HG03575 (cell line): ENCODE measurements at regions not wholly inside any gene's neighbourhood (a gene's known extent, or its start where the extent isn't known, plus 50 kb on each side); places are given as distances from the start of the nearest gene placed in this dataset.
"Not testable (repeated sequence)": the region's sequence is repeated elsewhere in the genome, so short reads cannot be mapped to it uniquely, and the experiment has no call there.

Experiments used
- ATAC-seq: cut with Tn5 transposase; IDR thresholded peaks from one replicate; pipeline ENCODE4 v1.9.1; 2021; ENCODE audit not compliant: unreplicated experiment, insufficient number of reproducible peaks, low FRiP score; ENCODE audit errors: extremely low read depth

- ATAC-seq = no peak
Observed at GRCh38 chr9:96108691-96109380, 193.1 kb downstream of the HSD17B3 start.

GRCh38 chr9:96107436-96107835, 194.5 kb downstream of the HSD17B3 start:
- no peak for ATAC-seq

- ATAC-seq = no peak
Observed at GRCh38 chr9:96100385-96101300, 201.3 kb downstream of the HSD17B3 start.

GRCh38 chr9:96090630-96091029, 211.3 kb downstream of the HSD17B3 start:
- ATAC-seq = not testable (repeated sequence)

GRCh38 chr9:96089452-96090085, 212.4 kb downstream of the HSD17B3 start:
- no peak for ATAC-seq

- no peak for ATAC-seq
Observed at GRCh38 chr9:96088510-96088909, 213.0 kb downstream of the ERCC6L2 start.

- no peak for ATAC-seq
Observed at GRCh38 chr9:96087669-96088299, 212.3 kb downstream of the ERCC6L2 start.

- ATAC-seq = no peak
Observed at GRCh38 chr9:96086936-96087571, 211.6 kb downstream of the ERCC6L2 start.

GRCh38 chr9:96085491-96086143, 210.1 kb downstream of the ERCC6L2 start:
- ATAC-seq = no peak

- no peak for ATAC-seq
Observed at GRCh38 chr9:96084331-96084734, 208.8 kb downstream of the ERCC6L2 start.

- ATAC-seq = no peak
Observed at GRCh38 chr9:96082516-96083232, 207.2 kb downstream of the ERCC6L2 start.

GRCh38 chr9:96080364-96080763, 204.9 kb downstream of the ERCC6L2 start:
- ATAC-seq = no peak

GRCh38 chr9:96079779-96080178, 204.3 kb downstream of the ERCC6L2 start:
- no peak for ATAC-seq

GRCh38 chr9:96078897-96079490, 203.5 kb downstream of the ERCC6L2 start:
- no peak for ATAC-seq

GRCh38 chr9:96075757-96076156, 200.3 kb downstream of the ERCC6L2 start:
- ATAC-seq = no peak

- no peak for ATAC-seq
Observed at GRCh38 chr9:96075111-96075510, 199.6 kb downstream of the ERCC6L2 start.
